ENCODE measurements at regions not wholly inside any gene's neighbourhood (a gene's known extent, or its start where the extent isn't known, plus 50 kb on each side); places are given as distances from the start of the nearest gene placed in this dataset.

DNA sequence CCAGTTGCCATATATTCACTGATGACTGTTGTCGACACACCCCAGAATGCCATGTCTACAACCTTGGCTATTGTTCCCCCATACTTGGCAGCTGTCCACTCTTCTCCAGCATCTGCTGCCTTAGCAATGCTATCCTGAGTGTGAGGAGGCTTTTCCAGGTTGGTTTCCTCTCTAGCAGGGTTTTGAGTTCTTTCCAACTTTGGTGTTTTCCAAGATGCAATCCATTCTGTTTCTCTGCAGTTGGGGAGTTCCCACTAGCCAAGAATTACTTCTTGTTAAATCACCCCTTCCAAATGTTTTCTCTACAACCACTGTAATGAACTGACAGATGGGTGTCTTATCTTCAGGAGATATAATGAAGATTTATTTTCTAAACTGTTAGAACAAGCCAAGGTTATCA is 617.4 kb downstream of the CCSER2 start (continued):
- no peak for TF ChIP-seq STAT1 (IDR thresholded peaks at IDR 0.05; ENCODE audit: unreplicated experiment)
- no peak for TF ChIP-seq EZH2 (IDR thresholded peaks at IDR 0.05; ENCODE audit: low read depth, unreplicated experiment)

DNA sequence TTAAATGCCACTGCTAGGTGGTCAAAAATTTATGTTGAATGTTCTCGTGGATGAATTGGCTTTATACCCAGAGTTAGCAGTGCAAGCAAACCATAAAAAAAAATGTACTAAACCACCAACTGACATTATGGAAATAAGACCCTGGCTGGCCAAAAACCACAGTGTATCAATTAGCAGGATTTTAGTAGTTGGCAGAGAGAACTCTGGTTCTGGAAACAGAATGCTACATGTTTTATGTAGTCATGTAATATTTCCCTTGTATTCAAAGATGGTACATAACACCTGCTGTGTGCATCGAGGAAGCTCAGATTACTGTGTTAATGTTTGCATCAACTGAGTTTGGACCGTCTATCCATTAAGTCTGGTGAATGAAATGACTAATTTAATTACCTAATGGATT is 618.5 kb downstream of the CCSER2 start:
- H3K27me3 ChIP-seq (ENCODE audit: insufficient read depth), result no peaks in the 10 kb centered on the region
- H3K4me2 ChIP-seq, result no peak overlapping the region
- H3K4me3 ChIP-seq, result no peak overlapping the region
- no peaks in the 10 kb centered on the region for H3K4me1 Mint-ChIP-seq
- H3K4me1 ChIP-seq (ENCODE audit: insufficient read depth), result no peaks in the 10 kb centered on the region
- no peak overlapping the region for H2AFZ ChIP-seq
- no peaks in the 10 kb centered on the region; the same call in 2 of the 3 replicates for H3K36me3 Mint-ChIP-seq (ENCODE audit: low read depth)
- H3K27ac Mint-ChIP-seq, result no peak overlapping the region
- H3F3A ChIP-seq (replicated peaks; ENCODE audit: low read depth), result no peaks in the 10 kb centered on the region
- ATAC-seq, result no peak
- DNase-seq (ENCODE audit: low spot score), result no peak
- H3K9me2 ChIP-seq (ENCODE audit: insufficient read depth), result 0 out of 2 replicates have a peak, but pooled peaks cover 3% of the 10 kb centered on the region
- H3K36me3 ChIP-seq (ENCODE audit: insufficient read depth), result no peaks in the 10 kb centered on the region
- H3K79me2 ChIP-seq (replicated peaks; ENCODE audit: insufficient read depth), result no peaks in the 10 kb centered on the region
- H3K27ac ChIP-seq (ENCODE audit: low read depth), result no peak overlapping the region
- H3K9me3 Mint-ChIP-seq, result peaks cover 70% of the 10 kb centered on the region
- no peaks in the 10 kb centered on the region for H3K27me3 Mint-ChIP-seq (ENCODE audit: insufficient read depth, low read depth, poor library complexity)
- no peaks in the 10 kb centered on the region for H4K20me1 ChIP-seq (replicated peaks; ENCODE audit: insufficient read depth)
- no peak overlapping the region for H3K4me3 Mint-ChIP-seq
- no peak for TF ChIP-seq NANOG (IDR thresholded peaks at IDR 0.05; ENCODE audit: borderline replicate concordance)
- no peak for TF ChIP-seq EZH2 (IDR thresholded peaks at IDR 0.05; ENCODE audit: low read depth, unreplicated experiment)
- TF ChIP-seq ZNF331 (CRISPR knock-in tag; IDR thresholded peaks at IDR 0.05; ENCODE audit: low read depth), result no peak
- TF ChIP-seq, protein P1, sequence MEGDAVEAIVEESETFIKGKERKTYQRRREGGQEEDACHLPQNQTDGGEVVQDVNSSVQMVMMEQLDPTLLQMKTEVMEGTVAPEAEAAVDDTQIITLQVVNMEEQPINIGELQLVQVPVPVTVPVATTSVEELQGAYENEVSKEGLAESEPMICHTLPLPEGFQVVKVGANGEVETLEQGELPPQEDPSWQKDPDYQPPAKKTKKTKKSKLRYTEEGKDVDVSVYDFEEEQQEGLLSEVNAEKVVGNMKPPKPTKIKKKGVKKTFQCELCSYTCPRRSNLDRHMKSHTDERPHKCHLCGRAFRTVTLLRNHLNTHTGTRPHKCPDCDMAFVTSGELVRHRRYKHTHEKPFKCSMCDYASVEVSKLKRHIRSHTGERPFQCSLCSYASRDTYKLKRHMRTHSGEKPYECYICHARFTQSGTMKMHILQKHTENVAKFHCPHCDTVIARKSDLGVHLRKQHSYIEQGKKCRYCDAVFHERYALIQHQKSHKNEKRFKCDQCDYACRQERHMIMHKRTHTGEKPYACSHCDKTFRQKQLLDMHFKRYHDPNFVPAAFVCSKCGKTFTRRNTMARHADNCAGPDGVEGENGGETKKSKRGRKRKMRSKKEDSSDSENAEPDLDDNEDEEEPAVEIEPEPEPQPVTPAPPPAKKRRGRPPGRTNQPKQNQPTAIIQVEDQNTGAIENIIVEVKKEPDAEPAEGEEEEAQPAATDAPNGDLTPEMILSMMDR (conservative IDR thresholded peaks at IDR 0.05; ENCODE audit: low read depth in 2 of 2), result no peak

DNA sequence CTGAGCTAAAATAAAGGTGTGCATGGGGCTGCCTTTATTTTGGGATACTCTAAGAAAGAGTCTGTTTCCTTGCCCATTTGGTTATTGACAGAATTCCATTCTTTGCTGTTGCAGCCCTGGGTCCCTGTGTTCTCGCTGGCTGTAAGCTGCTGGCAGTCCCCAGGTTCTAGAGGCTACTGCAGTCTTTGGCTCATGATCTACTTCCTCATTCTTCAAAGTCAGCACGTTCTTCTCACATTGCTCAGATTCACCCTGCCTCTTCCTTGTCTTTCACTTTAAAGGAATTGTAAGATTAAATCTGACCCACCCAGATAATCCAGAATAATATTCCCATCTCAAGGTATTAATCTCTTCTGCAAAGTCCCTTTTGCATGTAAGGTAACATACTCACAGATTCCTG is 620.3 kb downstream of the CCSER2 start:
- peaks cover 70% of the 10 kb centered on the region for H3K9me3 Mint-ChIP-seq
- no peak for DNase-seq (ENCODE audit: low spot score)
- Histone ChIP-seq H3K9me2 (ENCODE audit: insufficient read depth) (no peaks in the 10 kb centered on the region; the same call in 1 of the 2 replicates), H3F3A (replicated peaks; ENCODE audit: low read depth) (no peaks in the 10 kb centered on the region), H3K4me3 (no peak overlapping the region), H3K4me1 (ENCODE audit: insufficient read depth) (no peaks in the 10 kb centered on the region), H2AFZ (no peak overlapping the region), H3K4me2 (no peak overlapping the region), H4K20me1 (replicated peaks; ENCODE audit: insufficient read depth) (no peaks in the 10 kb centered on the region), H3K27ac (ENCODE audit: low read depth) (no peak overlapping the region), H3K79me2 (replicated peaks; ENCODE audit: insufficient read depth) (no peaks in the 10 kb centered on the region), H3K27me3 (ENCODE audit: insufficient read depth) (no peaks in the 10 kb centered on the region), H3K36me3 (ENCODE audit: insufficient read depth) (no peaks in the 10 kb centered on the region)
- ATAC-seq, result no peak
- no peak overlapping the region for H3K4me3 Mint-ChIP-seq
- no peaks in the 10 kb centered on the region for H3K4me1 Mint-ChIP-seq
- H3K27me3 Mint-ChIP-seq (ENCODE audit: insufficient read depth, low read depth, poor library complexity), result peaks cover 2% of the 10 kb centered on the region
- H3K36me3 Mint-ChIP-seq (ENCODE audit: low read depth), result no peaks in the 10 kb centered on the region; the same call in 2 of the 3 replicates
- no peak overlapping the region for H3K27ac Mint-ChIP-seq
- TF ChIP-seq, protein P2, sequence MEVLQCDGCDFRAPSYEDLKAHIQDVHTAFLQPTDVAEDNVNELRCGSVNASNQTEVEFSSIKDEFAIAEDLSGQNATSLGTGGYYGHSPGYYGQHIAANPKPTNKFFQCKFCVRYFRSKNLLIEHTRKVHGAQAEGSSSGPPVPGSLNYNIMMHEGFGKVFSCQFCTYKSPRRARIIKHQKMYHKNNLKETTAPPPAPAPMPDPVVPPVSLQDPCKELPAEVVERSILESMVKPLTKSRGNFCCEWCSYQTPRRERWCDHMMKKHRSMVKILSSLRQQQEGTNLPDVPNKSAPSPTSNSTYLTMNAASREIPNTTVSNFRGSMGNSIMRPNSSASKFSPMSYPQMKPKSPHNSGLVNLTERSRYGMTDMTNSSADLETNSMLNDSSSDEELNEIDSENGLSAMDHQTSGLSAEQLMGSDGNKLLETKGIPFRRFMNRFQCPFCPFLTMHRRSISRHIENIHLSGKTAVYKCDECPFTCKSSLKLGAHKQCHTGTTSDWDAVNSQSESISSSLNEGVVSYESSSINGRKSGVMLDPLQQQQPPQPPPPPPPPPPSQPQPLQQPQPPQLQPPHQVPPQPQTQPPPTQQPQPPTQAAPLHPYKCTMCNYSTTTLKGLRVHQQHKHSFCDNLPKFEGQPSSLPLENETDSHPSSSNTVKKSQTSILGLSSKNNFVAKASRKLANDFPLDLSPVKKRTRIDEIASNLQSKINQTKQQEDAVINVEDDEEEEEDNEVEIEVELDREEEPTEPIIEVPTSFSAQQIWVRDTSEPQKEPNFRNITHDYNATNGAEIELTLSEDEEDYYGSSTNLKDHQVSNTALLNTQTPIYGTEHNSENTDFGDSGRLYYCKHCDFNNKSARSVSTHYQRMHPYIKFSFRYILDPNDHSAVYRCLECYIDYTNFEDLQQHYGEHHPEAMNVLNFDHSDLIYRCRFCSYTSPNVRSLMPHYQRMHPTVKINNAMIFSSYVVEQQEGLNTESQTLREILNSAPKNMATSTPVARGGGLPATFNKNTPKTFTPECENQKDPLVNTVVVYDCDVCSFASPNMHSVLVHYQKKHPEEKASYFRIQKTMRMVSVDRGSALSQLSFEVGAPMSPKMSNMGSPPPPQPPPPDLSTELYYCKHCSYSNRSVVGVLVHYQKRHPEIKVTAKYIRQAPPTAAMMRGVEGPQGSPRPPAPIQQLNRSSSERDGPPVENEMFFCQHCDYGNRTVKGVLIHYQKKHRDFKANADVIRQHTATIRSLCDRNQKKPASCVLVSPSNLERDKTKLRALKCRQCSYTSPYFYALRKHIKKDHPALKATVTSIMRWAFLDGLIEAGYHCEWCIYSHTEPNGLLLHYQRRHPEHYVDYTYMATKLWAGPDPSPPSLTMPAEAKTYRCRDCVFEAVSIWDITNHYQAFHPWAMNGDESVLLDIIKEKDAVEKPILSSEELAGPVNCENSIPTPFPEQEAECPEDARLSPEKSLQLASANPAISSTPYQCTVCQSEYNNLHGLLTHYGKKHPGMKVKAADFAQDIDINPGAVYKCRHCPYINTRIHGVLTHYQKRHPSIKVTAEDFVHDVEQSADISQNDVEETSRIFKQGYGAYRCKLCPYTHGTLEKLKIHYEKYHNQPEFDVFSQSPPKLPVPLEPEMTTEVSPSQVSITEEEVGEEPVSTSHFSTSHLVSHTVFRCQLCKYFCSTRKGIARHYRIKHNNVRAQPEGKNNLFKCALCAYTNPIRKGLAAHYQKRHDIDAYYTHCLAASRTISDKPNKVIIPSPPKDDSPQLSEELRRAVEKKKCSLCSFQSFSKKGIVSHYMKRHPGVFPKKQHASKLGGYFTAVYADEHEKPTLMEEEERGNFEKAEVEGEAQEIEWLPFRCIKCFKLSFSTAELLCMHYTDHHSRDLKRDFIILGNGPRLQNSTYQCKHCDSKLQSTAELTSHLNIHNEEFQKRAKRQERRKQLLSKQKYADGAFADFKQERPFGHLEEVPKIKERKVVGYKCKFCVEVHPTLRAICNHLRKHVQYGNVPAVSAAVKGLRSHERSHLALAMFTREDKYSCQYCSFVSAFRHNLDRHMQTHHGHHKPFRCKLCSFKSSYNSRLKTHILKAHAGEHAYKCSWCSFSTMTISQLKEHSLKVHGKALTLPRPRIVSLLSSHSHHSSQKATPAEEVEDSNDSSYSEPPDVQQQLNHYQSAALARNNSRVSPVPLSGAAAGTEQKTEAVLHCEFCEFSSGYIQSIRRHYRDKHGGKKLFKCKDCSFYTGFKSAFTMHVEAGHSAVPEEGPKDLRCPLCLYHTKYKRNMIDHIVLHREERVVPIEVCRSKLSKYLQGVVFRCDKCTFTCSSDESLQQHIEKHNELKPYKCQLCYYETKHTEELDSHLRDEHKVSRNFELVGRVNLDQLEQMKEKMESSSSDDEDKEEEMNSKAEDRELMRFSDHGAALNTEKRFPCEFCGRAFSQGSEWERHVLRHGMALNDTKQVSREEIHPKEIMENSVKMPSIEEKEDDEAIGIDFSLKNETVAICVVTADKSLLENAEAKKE (CRISPR knock-in tag; IDR thresholded peaks at IDR 0.05), result no peak
- TF ChIP-seq, protein P3, sequence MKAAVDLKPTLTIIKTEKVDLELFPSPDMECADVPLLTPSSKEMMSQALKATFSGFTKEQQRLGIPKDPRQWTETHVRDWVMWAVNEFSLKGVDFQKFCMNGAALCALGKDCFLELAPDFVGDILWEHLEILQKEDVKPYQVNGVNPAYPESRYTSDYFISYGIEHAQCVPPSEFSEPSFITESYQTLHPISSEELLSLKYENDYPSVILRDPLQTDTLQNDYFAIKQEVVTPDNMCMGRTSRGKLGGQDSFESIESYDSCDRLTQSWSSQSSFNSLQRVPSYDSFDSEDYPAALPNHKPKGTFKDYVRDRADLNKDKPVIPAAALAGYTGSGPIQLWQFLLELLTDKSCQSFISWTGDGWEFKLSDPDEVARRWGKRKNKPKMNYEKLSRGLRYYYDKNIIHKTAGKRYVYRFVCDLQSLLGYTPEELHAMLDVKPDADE (IDR thresholded peaks at IDR 0.05), result no peak
- TF ChIP-seq CREB1 (CRISPR knock-in tag; IDR thresholded peaks at IDR 0.05; ENCODE audit: low read depth) (no peak), EZH2 (IDR thresholded peaks at IDR 0.05; ENCODE audit: low read depth, unreplicated experiment) (no peak), NANOG (IDR thresholded peaks at IDR 0.05; ENCODE audit: borderline replicate concordance) (no peak), ZNF114 (CRISPR knock-in tag; IDR thresholded peaks at IDR 0.05) (no peak), POLR2AphosphoS5 (IDR thresholded peaks at IDR 0.05; ENCODE audit: low read depth) (no peak), STAT1 (IDR thresholded peaks at IDR 0.05; ENCODE audit: unreplicated experiment) (no peak)

Data from GM23338 (cell line).